HepG2 (cell line): ENCODE measurements at regions not wholly inside any gene's neighbourhood (a gene's known extent, or its start where the extent isn't known, plus 50 kb on each side); places are given as distances from the start of the nearest gene placed in this dataset.

ENCODE experiments used
- ATAC-seq: fragments of 200-7000 bp; cut with Tn5 transposase; 3 replicates; pipeline ENCODE4 v1.9.1; 2020; ENCODE audit warnings: mild to moderate bottlenecking, moderate library complexity
- BruUV-seq: library from RNA; stranded (reverse); fragments of 400-500 nt; replicated peaks from 2 replicates; lab custom pipeline; 2021; lab: Mats Ljungman, UMichigan
- CTCF ChIA-PET: fragments of 300-600 bp; formaldehyde crosslinking; extraction: SDS; loops from one replicate; lab custom pipeline; 2021; ENCODE audit warnings: low total read pairs, inconsistent platforms, low intra/inter-chr PET ratio; lab: Yijun Ruan, JAX
- POLR2A ChIA-PET: fragments of 350-600 bp; sonication (Branson Sonifier 250); formaldehyde crosslinking; loops from one replicate; lab custom pipeline; 2020; ENCODE audit warnings: antibody characterized with exemption, inconsistent platforms; lab: Yijun Ruan, JAX
- DNase-seq: peaks from one replicate; pipeline ENCODE4 v3.0.0-alpha.2; 2015; ENCODE audit warnings: low spot score
- FAIRE-seq: peaks from 3 replicates; lab custom pipeline; 2011; peaks lifted over from hg19 to GRCh38; lab: Jason Lieb, UNC
- H2AFZ ChIP-seq: one replicate; pipeline ENCODE4 v1.6.1; 2011; ENCODE audit warnings: low read length, inconsistent platforms
- H3K27ac ChIP-seq: fragments of 300-600 bp; 3 replicates; pipeline ENCODE4 v1.8.0; 2011; ENCODE audit warnings: mixed run types, mild to moderate bottlenecking, mixed read lengths, low read length, inconsistent platforms; ENCODE audit not compliant: insufficient read depth; ENCODE audit errors: extremely low read length
- H3K27me3 ChIP-seq, 2 experiments: fragments of 200-600 bp in 1 of 2; 2 replicates in 1 of 2; 3 replicates in 1 of 2; pipeline versions ENCODE4 v1.6.0 to v1.8.0; 2011; ENCODE audit warnings: low read length in 2 of 2, mild to moderate bottlenecking in 2 of 2, moderate library complexity in 2 of 2, inconsistent platforms in 1 of 2; ENCODE audit not compliant: insufficient read depth in 2 of 2, control insufficient read depth in 1 of 2
- H3K36me3 ChIP-seq, 2 experiments: fragments of 200-600 bp in 1 of 2; replicated peaks in 1 of 2; 2 replicates in 1 of 2; 3 replicates in 1 of 2; pipeline versions ENCODE4 v1.5.1 to v1.8.0; 2011; ENCODE audit warnings: low read length in 2 of 2, inconsistent platforms in 1 of 2; ENCODE audit not compliant: insufficient read depth in 2 of 2, control insufficient read depth in 1 of 2
- H3K4me1 ChIP-seq: 2 replicates; pipeline ENCODE4 v1.5.1; 2012; ENCODE audit warnings: low read length, inconsistent platforms; ENCODE audit not compliant: insufficient read depth
- H3K4me2 ChIP-seq: 2 replicates; pipeline ENCODE4 v1.6.0; 2011; ENCODE audit warnings: low read depth, low read length, inconsistent platforms
- H3K4me3 ChIP-seq, 3 experiments: fragments of 200-600 bp in 1 of 3; sonication (generic), shearing (Covaris generic) in 1 of 3; replicated peaks in 1 of 3; 2 replicates each; pipeline ENCODE4 v1.5.1; 2011 to 2016; ENCODE audit warnings: low read length in 3 of 3, inconsistent platforms in 2 of 3, low read depth in 2 of 3, mild to moderate bottlenecking in 2 of 3, control low read depth in 1 of 3, mixed read lengths in 1 of 3; ENCODE audit not compliant: insufficient read depth in 1 of 3
- H3K79me2 ChIP-seq: one replicate; pipeline ENCODE4 v1.6.1; 2011; ENCODE audit warnings: low read length, inconsistent platforms; ENCODE audit not compliant: insufficient read depth
- H3K9ac ChIP-seq: 2 replicates; pipeline ENCODE4 v1.6.0; 2011; ENCODE audit warnings: mild to moderate bottlenecking, low read depth, low read length, inconsistent platforms; ENCODE audit not compliant: insufficient read depth
- H3K9me3 ChIP-seq: 2 replicates; pipeline ENCODE4 v1.5.1; 2012; ENCODE audit warnings: mild to moderate bottlenecking, low read length
- H4K20me1 ChIP-seq: 2 replicates; pipeline ENCODE4 v1.6.0; 2011; ENCODE audit warnings: inconsistent platforms, mild to moderate bottlenecking, low read length, moderate library complexity; ENCODE audit not compliant: insufficient read depth
- ARID2 ChIP-seq: sonication (generic); formaldehyde crosslinking; IDR thresholded peaks from 2 replicates; pipeline ENCODE4 v1.8.1; 2022; ENCODE audit warnings: mild to moderate bottlenecking, missing genetic modification reagents, borderline replicate concordance
- CHD4 ChIP-seq: fragments of 200-600 bp; sonication (generic); IDR thresholded peaks from 2 replicates; pipeline ENCODE4 v1.7.0; 2017; ENCODE audit warnings: mild to moderate bottlenecking, low read length, borderline replicate concordance
- ELF1 ChIP-seq: sonication (generic); formaldehyde crosslinking; IDR thresholded peaks from 2 replicates; pipeline ENCODE4 v1.4.0; 2020; ENCODE audit warnings: missing genetic modification reagents
- ERF ChIP-seq: IDR thresholded peaks from 2 replicates; pipeline ENCODE4 v1.6.1; 2018; ENCODE audit warnings: missing biosample characterization, missing genetic modification reagents
- ETV6 ChIP-seq: sonication (generic); formaldehyde crosslinking; conservative IDR thresholded peaks from 2 replicates; pipeline ENCODE4 v1.4.0; 2020; ENCODE audit warnings: missing genetic modification reagents
- NONO ChIP-seq, 2 experiments: fragments of 450-650 bp in 1 of 2; sonication (generic) in 1 of 2; formaldehyde crosslinking in 1 of 2; IDR thresholded peaks in 1 of 2; conservative IDR thresholded peaks in 1 of 2; 2 replicates each; pipeline versions ENCODE4 v1.6.1 to v1.8.0; 2017 to 2022; ENCODE audit warnings: mild to moderate bottlenecking in 1 of 2, missing genetic modification reagents in 1 of 2, moderate library complexity in 1 of 2
- SMAD9 ChIP-seq: sonication (generic); formaldehyde crosslinking; IDR thresholded peaks from 2 replicates; pipeline ENCODE4 v1.5.1; 2020; ENCODE audit warnings: mild to moderate bottlenecking, missing genetic modification reagents
- ZEB1 ChIP-seq: IDR thresholded peaks from 2 replicates; pipeline ENCODE4 v1.6.1; 2012; ENCODE audit warnings: mild to moderate bottlenecking, low read depth, inconsistent platforms; ENCODE audit not compliant: insufficient replicate concordance
- ZNF251 ChIP-seq: sonication (generic); formaldehyde crosslinking; IDR thresholded peaks from 2 replicates; pipeline ENCODE4 v1.9.0; 2021; ENCODE audit warnings: mild to moderate bottlenecking, missing genetic modification reagents
- ZNF839 ChIP-seq: sonication (generic); formaldehyde crosslinking; IDR thresholded peaks from 2 replicates; pipeline ENCODE4 v1.4.0; 2020; ENCODE audit warnings: missing genetic modification reagents, mild to moderate bottlenecking, borderline replicate concordance
- ZSCAN22 ChIP-seq: sonication (generic); formaldehyde crosslinking; IDR thresholded peaks from 2 replicates; pipeline ENCODE4 v1.4.0; 2020; ENCODE audit warnings: mild to moderate bottlenecking, missing genetic modification reagents
- WGBS: methylation state at CpG from one replicate; pipeline ENCODE4 v1.1.6; 2017; ENCODE audit warnings: low lambda C conversion rate; 5-methylcytosine and 5-hydroxymethylcytosine counted together
- in situ Hi-C: cut with HindIII; loops from 2 replicates; pipeline ENCODE4 v1.10.0; 2017; ENCODE audit warnings: low pct_unique_long_range_greater_than_20kb; ENCODE audit not compliant: extremely low pct_ligation_motif_present
- intact Hi-C: fragments of 100-400 bp; cut with micrococcal nuclease; formaldehyde crosslinking; loops from one replicate; pipeline ENCODE4 v1.10.0; 2022; ENCODE audit not compliant: unreplicated experiment
- TF ChIP-seq, protein P1 (sequence below): sonication (generic); formaldehyde crosslinking; IDR thresholded peaks from 2 replicates; pipeline ENCODE4 v1.4.0; 2020; ENCODE audit warnings: missing genetic modification reagents
- TF ChIP-seq, protein P2 (sequence below): sonication (generic); formaldehyde crosslinking; IDR thresholded peaks from 2 replicates; pipeline ENCODE4 v1.8.0; 2022; ENCODE audit warnings: mild to moderate bottlenecking, missing genetic modification reagents; ENCODE audit not compliant: insufficient replicate concordance
- TF ChIP-seq, protein P3 (sequence below): sonication (generic); formaldehyde crosslinking; IDR thresholded peaks from 2 replicates; pipeline ENCODE4 v1.4.0; 2020; ENCODE audit warnings: missing genetic modification reagents
- TF ChIP-seq, protein P4 (sequence below): sonication (generic); formaldehyde crosslinking; IDR thresholded peaks from 2 replicates; pipeline ENCODE4 v1.4.0; 2020; ENCODE audit warnings: missing genetic modification reagents, mild to moderate bottlenecking, borderline replicate concordance
- TF ChIP-seq, protein P5 (sequence below): sonication (generic); formaldehyde crosslinking; IDR thresholded peaks from 2 replicates; pipeline ENCODE4 v1.5.0; 2020; ENCODE audit warnings: mild to moderate bottlenecking, missing genetic modification reagents

DNA sequence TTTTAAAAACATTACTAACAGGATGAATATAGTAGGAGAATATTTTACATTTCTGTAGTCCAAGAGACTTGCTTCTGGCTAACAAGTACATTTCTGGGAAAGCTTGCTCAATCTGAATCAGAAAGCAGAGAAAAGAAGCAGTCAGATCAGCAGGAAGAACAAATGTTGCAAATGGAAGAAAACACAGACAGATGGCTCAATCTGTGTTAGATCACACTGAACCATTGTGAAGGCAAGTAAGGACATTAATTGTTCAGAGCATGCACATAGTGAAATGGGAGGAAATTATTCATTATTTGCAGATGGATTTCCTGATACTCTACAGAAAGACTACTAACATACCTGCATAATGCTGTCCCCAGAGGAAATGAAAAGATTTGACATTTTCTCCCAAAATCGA lies 65.2 kb upstream of the CNOT2 start (continued):
- TF ChIP-seq NONO (IDR thresholded peaks at IDR 0.05) (no peak), NONO (CRISPR knock-in tag; conservative IDR thresholded peaks at IDR 0.05) (no peak), ZNF251 (CRISPR knock-in tag) (no peak), ARID2 (CRISPR knock-in tag) (no peak), ZNF839 (CRISPR knock-in tag) (no peak), ETV6 (CRISPR knock-in tag) (no peak), ERF (no peak), ZSCAN22 (CRISPR knock-in tag) (no peak)
- TF ChIP-seq, protein P1, sequence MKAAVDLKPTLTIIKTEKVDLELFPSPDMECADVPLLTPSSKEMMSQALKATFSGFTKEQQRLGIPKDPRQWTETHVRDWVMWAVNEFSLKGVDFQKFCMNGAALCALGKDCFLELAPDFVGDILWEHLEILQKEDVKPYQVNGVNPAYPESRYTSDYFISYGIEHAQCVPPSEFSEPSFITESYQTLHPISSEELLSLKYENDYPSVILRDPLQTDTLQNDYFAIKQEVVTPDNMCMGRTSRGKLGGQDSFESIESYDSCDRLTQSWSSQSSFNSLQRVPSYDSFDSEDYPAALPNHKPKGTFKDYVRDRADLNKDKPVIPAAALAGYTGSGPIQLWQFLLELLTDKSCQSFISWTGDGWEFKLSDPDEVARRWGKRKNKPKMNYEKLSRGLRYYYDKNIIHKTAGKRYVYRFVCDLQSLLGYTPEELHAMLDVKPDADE (CRISPR knock-in tag) = no peak
- TF ChIP-seq, protein P2, sequence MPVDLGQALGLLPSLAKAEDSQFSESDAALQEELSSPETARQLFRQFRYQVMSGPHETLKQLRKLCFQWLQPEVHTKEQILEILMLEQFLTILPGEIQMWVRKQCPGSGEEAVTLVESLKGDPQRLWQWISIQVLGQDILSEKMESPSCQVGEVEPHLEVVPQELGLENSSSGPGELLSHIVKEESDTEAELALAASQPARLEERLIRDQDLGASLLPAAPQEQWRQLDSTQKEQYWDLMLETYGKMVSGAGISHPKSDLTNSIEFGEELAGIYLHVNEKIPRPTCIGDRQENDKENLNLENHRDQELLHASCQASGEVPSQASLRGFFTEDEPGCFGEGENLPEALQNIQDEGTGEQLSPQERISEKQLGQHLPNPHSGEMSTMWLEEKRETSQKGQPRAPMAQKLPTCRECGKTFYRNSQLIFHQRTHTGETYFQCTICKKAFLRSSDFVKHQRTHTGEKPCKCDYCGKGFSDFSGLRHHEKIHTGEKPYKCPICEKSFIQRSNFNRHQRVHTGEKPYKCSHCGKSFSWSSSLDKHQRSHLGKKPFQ (CRISPR knock-in tag) = no peak
- TF ChIP-seq, protein P3, sequence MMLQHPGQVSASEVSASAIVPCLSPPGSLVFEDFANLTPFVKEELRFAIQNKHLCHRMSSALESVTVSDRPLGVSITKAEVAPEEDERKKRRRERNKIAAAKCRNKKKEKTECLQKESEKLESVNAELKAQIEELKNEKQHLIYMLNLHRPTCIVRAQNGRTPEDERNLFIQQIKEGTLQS (CRISPR knock-in tag) = no peak
- TF ChIP-seq, all 625 proteins: peak for 0

DNA sequence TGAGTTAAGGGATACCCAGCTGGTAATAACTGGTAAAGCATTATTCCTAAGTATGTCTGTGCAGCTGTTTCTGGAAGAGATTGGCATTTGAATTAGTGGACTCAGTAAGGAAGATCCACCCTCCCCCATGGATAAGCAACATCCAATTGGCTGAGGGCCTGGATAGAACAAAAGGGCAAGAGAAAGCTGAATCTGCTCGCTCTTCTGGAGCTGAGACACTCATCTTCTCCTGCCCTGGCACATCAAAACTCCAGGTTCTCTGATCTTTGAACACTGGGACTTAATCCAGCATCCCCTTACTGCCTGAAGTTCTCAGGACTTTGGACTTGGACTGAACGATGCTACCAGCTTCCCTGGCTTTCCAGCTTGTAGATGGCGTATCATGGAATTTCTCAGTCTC lies 63.1 kb upstream of the CNOT2 start:
- H2AFZ ChIP-seq = no peak overlapping the region
- BruUV-seq = no TSS peak
- FAIRE-seq = no peak
- no peak for TF ChIP-seq SMAD9 (CRISPR knock-in tag)
- no peak for TF ChIP-seq ZEB1
- TF ChIP-seq CHD4 = no peak
- TF ChIP-seq, protein P4, sequence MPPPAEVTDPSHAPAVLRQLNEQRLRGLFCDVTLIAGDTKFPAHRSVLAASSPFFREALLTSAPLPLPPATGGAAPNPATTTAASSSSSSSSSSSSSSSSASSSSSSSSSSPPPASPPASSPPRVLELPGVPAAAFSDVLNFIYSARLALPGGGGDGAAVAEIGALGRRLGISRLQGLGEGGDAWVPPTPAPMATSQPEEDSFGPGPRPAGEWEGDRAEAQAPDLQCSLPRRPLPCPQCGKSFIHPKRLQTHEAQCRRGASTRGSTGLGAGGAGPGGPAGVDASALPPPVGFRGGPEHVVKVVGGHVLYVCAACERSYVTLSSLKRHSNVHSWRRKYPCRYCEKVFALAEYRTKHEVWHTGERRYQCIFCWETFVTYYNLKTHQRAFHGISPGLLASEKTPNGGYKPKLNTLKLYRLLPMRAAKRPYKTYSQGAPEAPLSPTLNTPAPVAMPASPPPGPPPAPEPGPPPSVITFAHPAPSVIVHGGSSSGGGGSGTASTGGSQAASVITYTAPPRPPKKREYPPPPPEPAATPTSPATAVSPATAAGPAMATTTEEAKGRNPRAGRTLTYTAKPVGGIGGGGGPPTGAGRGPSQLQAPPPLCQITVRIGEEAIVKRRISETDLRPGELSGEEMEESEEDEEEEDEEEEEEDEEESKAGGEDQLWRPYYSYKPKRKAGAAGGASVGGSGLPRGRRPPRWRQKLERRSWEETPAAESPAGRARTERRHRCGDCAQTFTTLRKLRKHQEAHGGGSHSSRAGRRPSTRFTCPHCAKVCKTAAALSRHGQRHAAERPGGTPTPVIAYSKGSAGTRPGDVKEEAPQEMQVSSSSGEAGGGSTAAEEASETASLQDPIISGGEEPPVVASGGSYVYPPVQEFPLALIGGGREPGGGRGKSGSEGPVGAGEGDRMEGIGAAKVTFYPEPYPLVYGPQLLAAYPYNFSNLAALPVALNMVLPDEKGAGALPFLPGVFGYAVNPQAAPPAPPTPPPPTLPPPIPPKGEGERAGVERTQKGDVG = no peak
- TF ChIP-seq, protein P5, sequence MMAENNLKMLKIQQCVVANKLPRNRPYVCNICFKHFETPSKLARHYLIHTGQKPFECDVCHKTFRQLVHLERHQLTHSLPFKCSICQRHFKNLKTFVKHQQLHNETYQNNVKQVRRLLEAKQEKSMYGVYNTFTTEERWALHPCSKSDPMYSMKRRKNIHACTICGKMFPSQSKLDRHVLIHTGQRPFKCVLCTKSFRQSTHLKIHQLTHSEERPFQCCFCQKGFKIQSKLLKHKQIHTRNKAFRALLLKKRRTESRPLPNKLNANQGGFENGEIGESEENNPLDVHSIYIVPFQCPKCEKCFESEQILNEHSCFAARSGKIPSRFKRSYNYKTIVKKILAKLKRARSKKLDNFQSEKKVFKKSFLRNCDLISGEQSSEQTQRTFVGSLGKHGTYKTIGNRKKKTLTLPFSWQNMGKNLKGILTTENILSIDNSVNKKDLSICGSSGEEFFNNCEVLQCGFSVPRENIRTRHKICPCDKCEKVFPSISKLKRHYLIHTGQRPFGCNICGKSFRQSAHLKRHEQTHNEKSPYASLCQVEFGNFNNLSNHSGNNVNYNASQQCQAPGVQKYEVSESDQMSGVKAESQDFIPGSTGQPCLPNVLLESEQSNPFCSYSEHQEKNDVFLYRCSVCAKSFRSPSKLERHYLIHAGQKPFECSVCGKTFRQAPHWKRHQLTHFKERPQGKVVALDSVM (CRISPR knock-in tag) = no peak
- TF ChIP-seq ELF1 (CRISPR knock-in tag) = no peak

More for the DNA sequence above, 63.1 kb upstream of the CNOT2 start:
- POLR2A ChIA-PET = no interaction called here
- no peaks in the 10 kb centered on the region for H3K4me1 ChIP-seq
- ATAC-seq = no peak
- H3K9ac ChIP-seq = no peak overlapping the region
- no peak overlapping the region for H3K27ac ChIP-seq
- intact Hi-C loops (no loop called here), in situ Hi-C loops (no loop called here)
- H3K4me3 ChIP-seq = no peak overlapping the region
- H3K27me3 ChIP-seq = no peaks in the 10 kb centered on the region
- WGBS = 15% methylated on average over 3 of the region's 3 CpGs
- DNase-seq = no peak
- H3K9me3 ChIP-seq = no peaks in the 10 kb centered on the region
- H3K36me3 ChIP-seq = no peaks in the 10 kb centered on the region
- no peaks in the 10 kb centered on the region for H3K79me2 ChIP-seq
- H3K4me2 ChIP-seq = no peak overlapping the region
- no peaks in the 10 kb centered on the region for H4K20me1 ChIP-seq
- CTCF ChIA-PET = no interaction called here
